ENCODE measurements at regions not wholly inside any gene's neighbourhood (a gene's known extent, or its start where the extent isn't known, plus 50 kb on each side); places are given as distances from the start of the nearest gene placed in this dataset.

DNA sequence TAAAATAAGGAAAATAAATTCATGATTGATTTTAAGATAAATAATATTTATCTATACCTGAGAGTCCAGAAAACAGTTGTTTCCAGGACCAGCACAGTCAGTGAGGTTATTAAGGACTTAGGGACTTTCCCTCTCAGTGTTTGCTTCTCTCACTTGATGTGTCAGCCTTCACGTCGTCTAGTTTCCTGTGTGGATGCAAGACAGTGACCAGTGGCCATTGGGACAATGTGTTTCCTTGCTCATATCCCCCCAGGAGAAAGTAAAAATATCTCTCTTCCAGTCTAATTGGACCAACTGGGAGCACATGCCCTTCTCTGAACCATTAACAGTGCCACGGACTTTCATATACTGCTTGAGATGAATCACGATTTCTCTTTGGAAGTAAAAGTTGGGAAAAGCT lies 157.8 kb upstream of the CTNNB1 start:
- no peaks in the 10 kb centered on the region for H3K9me3 ChIP-seq (ENCODE audit: control insufficient read depth, low read length)
- H3K79me2 ChIP-seq: no peaks in the 10 kb centered on the region
- H3K4me3 ChIP-seq (ENCODE audit: low read depth, low read length): no peak overlapping the region
- no peak overlapping the region for H2AFZ ChIP-seq
- H3K4me1 ChIP-seq: no peaks in the 10 kb centered on the region
- TF ChIP-seq, protein P1, sequence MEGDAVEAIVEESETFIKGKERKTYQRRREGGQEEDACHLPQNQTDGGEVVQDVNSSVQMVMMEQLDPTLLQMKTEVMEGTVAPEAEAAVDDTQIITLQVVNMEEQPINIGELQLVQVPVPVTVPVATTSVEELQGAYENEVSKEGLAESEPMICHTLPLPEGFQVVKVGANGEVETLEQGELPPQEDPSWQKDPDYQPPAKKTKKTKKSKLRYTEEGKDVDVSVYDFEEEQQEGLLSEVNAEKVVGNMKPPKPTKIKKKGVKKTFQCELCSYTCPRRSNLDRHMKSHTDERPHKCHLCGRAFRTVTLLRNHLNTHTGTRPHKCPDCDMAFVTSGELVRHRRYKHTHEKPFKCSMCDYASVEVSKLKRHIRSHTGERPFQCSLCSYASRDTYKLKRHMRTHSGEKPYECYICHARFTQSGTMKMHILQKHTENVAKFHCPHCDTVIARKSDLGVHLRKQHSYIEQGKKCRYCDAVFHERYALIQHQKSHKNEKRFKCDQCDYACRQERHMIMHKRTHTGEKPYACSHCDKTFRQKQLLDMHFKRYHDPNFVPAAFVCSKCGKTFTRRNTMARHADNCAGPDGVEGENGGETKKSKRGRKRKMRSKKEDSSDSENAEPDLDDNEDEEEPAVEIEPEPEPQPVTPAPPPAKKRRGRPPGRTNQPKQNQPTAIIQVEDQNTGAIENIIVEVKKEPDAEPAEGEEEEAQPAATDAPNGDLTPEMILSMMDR (IDR thresholded peaks at IDR 0.05): no peak
- no peaks in the 10 kb centered on the region for H3K36me3 ChIP-seq (ENCODE audit: control insufficient read depth, insufficient read depth, low read length)
- no peak overlapping the region for H3K4me2 ChIP-seq (ENCODE audit: low read length)
- H3K9ac ChIP-seq: no peak overlapping the region
- no peaks in the 10 kb centered on the region for H3K27me3 ChIP-seq (ENCODE audit: control insufficient read depth, insufficient read depth, low read length)
- no peak overlapping the region for H3K27ac ChIP-seq

DNA sequence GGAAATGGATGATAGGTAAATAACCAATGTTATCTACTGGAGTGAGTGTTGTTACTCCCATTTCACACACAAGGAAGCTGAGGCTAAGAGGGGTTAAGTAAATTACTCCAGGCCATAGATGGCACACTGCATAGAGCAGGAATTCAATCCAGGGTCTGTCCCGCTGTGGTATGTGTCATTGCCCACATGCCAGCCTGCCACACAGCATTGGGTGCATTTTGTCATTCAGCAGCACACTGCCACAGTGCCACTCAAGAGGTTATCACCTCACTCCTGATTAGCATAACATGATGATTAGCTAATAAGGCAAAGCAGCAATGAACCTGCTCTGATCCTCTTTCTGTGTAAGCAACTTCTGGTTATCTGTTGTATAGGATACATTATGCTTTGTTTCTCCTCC lies 157.4 kb upstream of the CTNNB1 start:
- Histone ChIP-seq H3K4me2 (ENCODE audit: low read length) (no peak overlapping the region), H3K9ac (no peak overlapping the region), H3K27me3 (ENCODE audit: control insufficient read depth, insufficient read depth, low read length) (no peaks in the 10 kb centered on the region), H2AFZ (no peak overlapping the region), H3K9me3 (ENCODE audit: control insufficient read depth, low read length) (no peaks in the 10 kb centered on the region), H3K79me2 (no peaks in the 10 kb centered on the region), H3K36me3 (ENCODE audit: control insufficient read depth, insufficient read depth, low read length) (no peaks in the 10 kb centered on the region), H3K4me1 (no peaks in the 10 kb centered on the region), H3K27ac (no peak overlapping the region), H3K4me3 (ENCODE audit: low read depth, low read length) (no peak overlapping the region)
- TF ChIP-seq, protein P1 (IDR thresholded peaks at IDR 0.05): no peak

DNA sequence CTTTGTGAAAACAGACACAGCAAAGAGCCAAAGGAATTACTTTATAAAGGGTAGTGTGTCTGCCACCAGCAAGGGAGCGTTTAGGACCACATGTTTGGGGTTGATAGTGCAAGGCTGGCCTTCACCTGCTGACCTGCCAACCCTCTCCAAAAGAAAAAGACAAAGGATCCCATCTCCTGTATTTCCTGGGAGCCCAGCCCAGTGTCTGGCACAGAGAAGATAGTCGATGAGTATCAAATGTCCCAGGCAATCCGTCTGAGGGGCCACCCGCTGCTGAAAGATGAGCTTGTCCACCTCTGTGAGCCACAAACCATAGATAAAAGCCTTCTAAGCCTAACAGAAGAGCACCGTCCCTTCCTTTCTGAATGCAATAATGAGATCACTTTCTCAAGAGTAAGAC lies 154.8 kb upstream of the CTNNB1 start:
- no peaks in the 10 kb centered on the region for H3K4me1 ChIP-seq
- H3K27ac ChIP-seq: no peak overlapping the region
- no peak overlapping the region for H3K9ac ChIP-seq
- H3K36me3 ChIP-seq (ENCODE audit: control insufficient read depth, insufficient read depth, low read length): no peaks in the 10 kb centered on the region
- no peak overlapping the region for H3K4me2 ChIP-seq (ENCODE audit: low read length)
- H3K9me3 ChIP-seq (ENCODE audit: control insufficient read depth, low read length): no peaks in the 10 kb centered on the region
- H2AFZ ChIP-seq: no peak overlapping the region
- no peaks in the 10 kb centered on the region for H3K27me3 ChIP-seq (ENCODE audit: control insufficient read depth, insufficient read depth, low read length)
- TF ChIP-seq, protein P1 (IDR thresholded peaks at IDR 0.05): no peak
- no peaks in the 10 kb centered on the region for H3K79me2 ChIP-seq
- H3K4me3 ChIP-seq (ENCODE audit: low read depth, low read length): no peak overlapping the region

DNA sequence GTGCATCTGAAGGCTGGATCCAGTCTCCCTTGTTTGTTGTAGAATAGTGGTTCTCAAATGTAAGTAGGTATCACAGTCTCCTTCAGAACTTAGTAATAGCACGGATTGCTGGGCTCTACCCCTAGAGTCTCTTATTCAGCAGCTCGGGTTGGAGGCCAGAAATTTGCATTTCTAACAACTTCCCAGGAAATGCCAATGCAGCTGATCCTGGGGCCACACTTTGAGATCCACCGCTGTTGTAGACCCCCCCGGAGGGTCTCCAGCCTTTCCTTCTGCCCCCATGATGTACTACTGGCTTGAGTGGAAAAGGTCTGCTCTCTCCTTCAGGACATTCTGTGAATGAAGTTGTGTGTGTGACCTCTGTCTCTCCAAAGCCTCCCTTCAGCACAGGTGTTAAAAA lies 153.8 kb upstream of the CTNNB1 start:
- no peak overlapping the region for H3K27ac ChIP-seq
- H2AFZ ChIP-seq: no peak overlapping the region
- H3K4me3 ChIP-seq (ENCODE audit: low read depth, low read length): no peak overlapping the region
- TF ChIP-seq, protein P1 (IDR thresholded peaks at IDR 0.05): no peak
- H3K27me3 ChIP-seq (ENCODE audit: control insufficient read depth, insufficient read depth, low read length): no peaks in the 10 kb centered on the region
- no peak overlapping the region for H3K9ac ChIP-seq
- H3K79me2 ChIP-seq: no peaks in the 10 kb centered on the region
- no peak overlapping the region for H3K4me2 ChIP-seq (ENCODE audit: low read length)
- H3K36me3 ChIP-seq (ENCODE audit: control insufficient read depth, insufficient read depth, low read length): no peaks in the 10 kb centered on the region
- no peaks in the 10 kb centered on the region for H3K4me1 ChIP-seq
- no peaks in the 10 kb centered on the region for H3K9me3 ChIP-seq (ENCODE audit: control insufficient read depth, low read length)

DNA sequence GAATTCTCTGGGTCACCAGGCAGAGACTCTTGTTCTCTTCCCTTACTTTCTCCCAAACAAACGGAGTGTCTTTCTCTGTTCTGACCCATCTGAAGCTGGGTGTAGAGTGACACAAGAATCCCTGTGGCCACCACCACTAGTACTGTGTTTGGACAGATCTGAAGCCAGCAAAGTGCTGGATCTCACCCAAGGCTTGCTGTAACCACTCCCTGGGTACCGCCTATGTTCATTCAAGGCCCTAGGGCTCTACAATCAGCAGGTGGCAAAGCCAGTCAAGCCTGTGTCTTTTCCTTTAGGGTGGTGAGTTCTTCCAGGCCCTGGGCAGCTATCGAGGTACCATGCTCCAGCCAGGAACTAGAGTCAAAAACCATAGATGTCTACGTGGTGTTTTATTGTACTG lies 149.2 kb upstream of the CTNNB1 start:
- H3K9ac ChIP-seq: no peak overlapping the region
- TF ChIP-seq, protein P1 (IDR thresholded peaks at IDR 0.05): no peak
- no peaks in the 10 kb centered on the region for H3K4me1 ChIP-seq
- no peak overlapping the region for H3K4me3 ChIP-seq (ENCODE audit: low read depth, low read length)
- H3K27me3 ChIP-seq (ENCODE audit: control insufficient read depth, insufficient read depth, low read length): no peaks in the 10 kb centered on the region
- no peak overlapping the region for H3K27ac ChIP-seq
- no peaks in the 10 kb centered on the region for H3K9me3 ChIP-seq (ENCODE audit: control insufficient read depth, low read length)
- no peak overlapping the region for H2AFZ ChIP-seq
- no peak overlapping the region for H3K4me2 ChIP-seq (ENCODE audit: low read length)
- no peaks in the 10 kb centered on the region for H3K36me3 ChIP-seq (ENCODE audit: control insufficient read depth, insufficient read depth, low read length)
- no peaks in the 10 kb centered on the region for H3K79me2 ChIP-seq
